IMR-90 (cell line): ENCODE measurements at regions not wholly inside any gene's neighbourhood (a gene's known extent, or its start where the extent isn't known, plus 50 kb on each side); places are given as distances from the start of the nearest gene placed in this dataset.

Experiments
- ATAC-seq: fragments of 200-7000 bp; cut with Tn5 transposase; 2 replicates; pipeline ENCODE4 v1.9.1; 2020; ENCODE audit warnings: low read depth, mild to moderate bottlenecking, moderate library complexity
- BruUV-seq: library from RNA; stranded (reverse); fragments of 400-500 nt; replicated peaks from 2 replicates; lab custom pipeline; 2021; lab: Mats Ljungman, UMichigan
- CTCF ChIA-PET: fragments of 300-600 bp; formaldehyde crosslinking; extraction: SDS; loops from one replicate; lab custom pipeline; 2021; ENCODE audit warnings: antibody characterized with exemption; lab: Yijun Ruan, JAX
- POLR2A ChIA-PET: fragments of 300-600 bp; sonication (Branson Sonifier 250); formaldehyde crosslinking; loops from one replicate; lab custom pipeline; 2022; ENCODE audit warnings: antibody characterized with exemption; ENCODE audit not compliant: unreplicated experiment; lab: Charles Lee
- DNase-seq: peaks from one replicate; pipeline ENCODE4 v3.0.0; 2013
- H2AFZ ChIP-seq: replicated peaks from 2 replicates; pipeline ENCODE3; 2013; ENCODE audit warnings: low read length, mild to moderate bottlenecking; ENCODE audit not compliant: poor library complexity
- H2AK5ac ChIP-seq: 2 replicates; pipeline ENCODE4 v1.6.1; 2013; ENCODE audit warnings: low read depth, low read length, inconsistent platforms
- H2AK9ac ChIP-seq: replicated peaks from 2 replicates; pipeline ENCODE3; 2013; ENCODE audit warnings: mild to moderate bottlenecking, low read depth, low read length, moderate library complexity; ENCODE audit not compliant: poor library complexity
- H2BK120ac ChIP-seq: 2 replicates; pipeline ENCODE4 v1.6.1; 2013; ENCODE audit warnings: low read depth, low read length, inconsistent platforms
- H2BK15ac ChIP-seq: 3 replicates; pipeline ENCODE4 v1.6.1; 2013; ENCODE audit warnings: low read depth, low read length, inconsistent platforms
- H2BK20ac ChIP-seq: 2 replicates; pipeline ENCODE4 v1.6.1; 2013; ENCODE audit warnings: low read depth, mild to moderate bottlenecking, inconsistent platforms, low read length, moderate library complexity
- H2BK5ac ChIP-seq: 2 replicates; pipeline ENCODE4 v1.6.1; 2013; ENCODE audit warnings: mild to moderate bottlenecking, low read depth, low read length, inconsistent platforms; ENCODE audit not compliant: poor library complexity, severe bottlenecking
- H3K14ac ChIP-seq: replicated peaks from 2 replicates; pipeline ENCODE4 v1.6.1; 2013; ENCODE audit warnings: low read depth, low read length, inconsistent platforms
- H3K18ac ChIP-seq: 2 replicates; pipeline ENCODE4 v1.6.1; 2013; ENCODE audit warnings: low read depth, low read length, control low read depth
- H3K23ac ChIP-seq: 2 replicates; pipeline ENCODE4 v1.6.1; 2013; ENCODE audit warnings: low read depth, low read length, inconsistent platforms
- H3K27ac ChIP-seq: 2 replicates; pipeline ENCODE4 v1.5.1; 2013; ENCODE audit warnings: mild to moderate bottlenecking, control low read depth, low read length; ENCODE audit not compliant: insufficient read depth
- H3K27me3 ChIP-seq: 2 replicates; pipeline ENCODE4 v1.6.1; 2013; ENCODE audit warnings: low read length; ENCODE audit not compliant: control insufficient read depth, insufficient read depth
- H3K36me3 ChIP-seq: 2 replicates; pipeline ENCODE4 v1.6.1; 2013; ENCODE audit warnings: low read length, mixed read lengths; ENCODE audit not compliant: control insufficient read depth, insufficient read depth
- H3K4ac ChIP-seq: 2 replicates; pipeline ENCODE4 v1.6.1; 2013; ENCODE audit warnings: low read depth, low read length, inconsistent platforms
- H3K4me1 ChIP-seq: 2 replicates; pipeline ENCODE4 v1.6.1; 2013; ENCODE audit warnings: low read length, mixed read lengths; ENCODE audit not compliant: control insufficient read depth, insufficient read depth
- H3K4me2 ChIP-seq: 2 replicates; pipeline ENCODE4 v1.6.1; 2013; ENCODE audit warnings: low read depth, mild to moderate bottlenecking, control low read depth, low read length, moderate library complexity
- H3K4me3 ChIP-seq: 2 replicates; pipeline ENCODE4 v1.5.1; 2013; ENCODE audit warnings: low read depth, mild to moderate bottlenecking, control low read depth, low read length, moderate library complexity; ENCODE audit not compliant: insufficient read depth
- H3K56ac ChIP-seq: 2 replicates; pipeline ENCODE4 v1.6.1; 2013; ENCODE audit warnings: low read length, inconsistent platforms; ENCODE audit not compliant: insufficient read depth; ENCODE audit errors: extremely low read depth
- H3K79me1 ChIP-seq, 2 experiments: 2 replicates each; pipeline ENCODE4 v1.6.1; 2013; ENCODE audit warnings: low read length in 2 of 2, inconsistent platforms in 1 of 2, low read depth in 1 of 2
- H3K9ac ChIP-seq: 2 replicates; pipeline ENCODE4 v1.6.1; 2013; ENCODE audit warnings: low read depth, low read length, control low read depth
- H3K9me1 ChIP-seq: 2 replicates; pipeline ENCODE4 v1.6.1; 2013; ENCODE audit warnings: low read length, inconsistent platforms; ENCODE audit not compliant: insufficient read depth
- H3K9me3 ChIP-seq: 2 replicates; pipeline ENCODE4 v1.6.1; 2013; ENCODE audit warnings: low read length; ENCODE audit not compliant: control insufficient read depth, insufficient read depth
- H4K20me1 ChIP-seq: 2 replicates; pipeline ENCODE4 v1.6.1; 2013; ENCODE audit warnings: low read length, inconsistent platforms; ENCODE audit not compliant: insufficient read depth
- H4K5ac ChIP-seq: 2 replicates; pipeline ENCODE4 v1.6.1; 2013; ENCODE audit warnings: mild to moderate bottlenecking, low read depth, low read length, control low read depth
- H4K8ac ChIP-seq, 2 experiments: 2 replicates each; pipeline ENCODE4 v1.6.1; 2013; ENCODE audit warnings: low read depth in 2 of 2, low read length in 2 of 2, control low read depth in 1 of 2, inconsistent platforms in 1 of 2
- H4K91ac ChIP-seq: 2 replicates; pipeline ENCODE4 v1.6.1; 2013; ENCODE audit warnings: low read depth, low read length, inconsistent platforms; ENCODE audit not compliant: insufficient read depth
- WGBS, 2 experiments: methylation state at CpG; one replicate each; pipeline versions ENCODE4 v1.1.5 to v1.1.7; 2013; ENCODE audit warnings: missing lambda C conversion rate in 2 of 2; ENCODE audit not compliant: insufficient read length in 1 of 2; ENCODE audit errors: extremely low coverage in 2 of 2; 5-methylcytosine and 5-hydroxymethylcytosine counted together
- dilution Hi-C: fragments of 300-500 bp; cut with HindIII; formaldehyde crosslinking; loops from one replicate; pipeline ENCODE4 v1.14.3; 2018; ENCODE audit warnings: low sequenced_read_pairs; ENCODE audit not compliant: unreplicated experiment
- in situ Hi-C: fragments of 300-500 bp; cut with MboI; formaldehyde crosslinking; loops from 3 replicates; pipeline ENCODE4 v1.14.3; 2019; ENCODE audit warnings: low sequenced_read_pairs, inconsistent platforms, mixed read lengths
- intact Hi-C: fragments of 100-400 bp; cut with micrococcal nuclease; formaldehyde crosslinking; loops from 2 replicates; pipeline ENCODE4 v1.10.0; 2022
- TF ChIP-seq, protein P1 (sequence below): fragments of 150-350 bp; IDR thresholded peaks from 2 replicates; pipeline ENCODE4 v1.6.1; 2017; ENCODE audit warnings: mild to moderate bottlenecking, antibody characterized with exemption, low read length, low read depth

DNA sequence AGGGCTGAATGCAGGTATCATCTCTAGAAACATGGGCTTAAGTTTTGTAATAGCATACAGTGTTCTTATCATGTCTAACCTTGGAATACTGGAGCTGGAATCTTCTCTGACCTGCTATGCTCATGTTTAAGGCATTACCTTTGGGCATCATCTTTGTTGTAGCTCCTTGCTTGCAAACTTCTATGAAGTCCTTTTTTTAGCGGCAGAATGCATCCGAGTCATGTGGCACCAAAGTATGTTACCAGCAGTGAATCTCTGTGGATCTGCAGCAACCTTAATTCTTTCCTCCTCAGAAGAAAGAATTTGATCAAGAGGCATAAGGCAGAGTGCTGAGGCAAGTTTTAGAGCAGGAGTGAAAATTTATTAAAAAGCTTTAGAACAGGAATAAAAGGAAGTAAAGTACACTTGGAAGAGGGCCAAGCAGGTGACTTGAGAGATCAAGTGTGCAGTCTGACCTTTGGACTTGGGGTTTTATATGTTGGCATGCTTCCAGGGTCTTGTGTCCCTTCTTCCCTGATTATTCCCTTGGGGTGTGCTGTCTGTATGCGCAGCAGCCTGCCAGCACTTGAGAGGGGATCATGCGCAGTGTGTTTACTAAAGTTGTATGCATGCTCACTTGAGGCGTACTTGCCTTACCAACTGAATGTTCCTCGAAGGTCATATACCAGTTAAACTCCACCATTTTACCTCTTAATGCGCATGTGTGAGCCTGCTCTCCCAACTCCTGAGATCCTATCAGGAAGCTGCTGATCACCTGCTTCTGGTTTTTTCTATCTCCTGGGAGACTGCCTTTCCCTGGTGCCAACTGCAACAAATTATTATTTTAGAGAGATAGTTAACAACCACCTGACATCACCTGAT lies 115.5 kb downstream of the LACC1 start:
- Histone ChIP-seq H3K23ac (no peak overlapping the region), H2BK20ac (no peak overlapping the region), H3K18ac (no peak overlapping the region), H4K8ac (no peak overlapping the region), H3K56ac (no peak overlapping the region), H3K9ac (no peak overlapping the region), H3K4me3 (no peak overlapping the region), H2AFZ (no peak overlapping the region), H3K14ac (no peak overlapping the region), H4K20me1 (no peaks in the 10 kb centered on the region), H3K27me3 (peaks cover 29% of the 10 kb centered on the region), H4K5ac (no peak overlapping the region), H3K79me1 (no peaks in the 10 kb centered on the region), H2AK9ac (no peak overlapping the region), H3K4me2 (no peak overlapping the region), H4K91ac (no peak overlapping the region), H3K9me3 (peaks cover 16% of the 10 kb centered on the region), H3K36me3 (no peaks in the 10 kb centered on the region), H2BK120ac (no peak overlapping the region), H3K4me1 (no peaks in the 10 kb centered on the region), H3K27ac (no peak overlapping the region), H2AK5ac (no peak overlapping the region), H3K9me1 (no peaks in the 10 kb centered on the region), H3K4ac (no peak overlapping the region), H2BK15ac (no peak overlapping the region), H2BK5ac (no peak overlapping the region)
- dilution Hi-C loops (no loop called here), intact Hi-C loops (no loop called here), in situ Hi-C loops (no loop called here)
- POLR2A ChIA-PET, result no interaction called here
- WGBS, 2 experiments, result 90% methylated on average over 3 of the region's 7 CpGs; no CpG with 5 or more reads in 1 of the 2 experiments
- TF ChIP-seq, protein P1, sequence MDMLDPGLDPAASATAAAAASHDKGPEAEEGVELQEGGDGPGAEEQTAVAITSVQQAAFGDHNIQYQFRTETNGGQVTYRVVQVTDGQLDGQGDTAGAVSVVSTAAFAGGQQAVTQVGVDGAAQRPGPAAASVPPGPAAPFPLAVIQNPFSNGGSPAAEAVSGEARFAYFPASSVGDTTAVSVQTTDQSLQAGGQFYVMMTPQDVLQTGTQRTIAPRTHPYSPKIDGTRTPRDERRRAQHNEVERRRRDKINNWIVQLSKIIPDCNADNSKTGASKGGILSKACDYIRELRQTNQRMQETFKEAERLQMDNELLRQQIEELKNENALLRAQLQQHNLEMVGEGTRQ, result no peak
- DNase-seq, result no peak
- CTCF ChIA-PET, result no interaction called here
- ATAC-seq, result no peak
- BruUV-seq, result no TSS peak
